GM18499 (cell line): ENCODE measurements at regions not wholly inside any gene's neighbourhood (a gene's known extent, or its start where the extent isn't known, plus 50 kb on each side); places are given as distances from the start of the nearest gene placed in this dataset.

Source experiments
- ATAC-seq: cut with Tn5 transposase; IDR thresholded peaks from one replicate; pipeline ENCODE4 v1.9.1; 2021; ENCODE audit warnings: moderate number of reproducible peaks; ENCODE audit not compliant: insufficient read depth, unreplicated experiment

DNA sequence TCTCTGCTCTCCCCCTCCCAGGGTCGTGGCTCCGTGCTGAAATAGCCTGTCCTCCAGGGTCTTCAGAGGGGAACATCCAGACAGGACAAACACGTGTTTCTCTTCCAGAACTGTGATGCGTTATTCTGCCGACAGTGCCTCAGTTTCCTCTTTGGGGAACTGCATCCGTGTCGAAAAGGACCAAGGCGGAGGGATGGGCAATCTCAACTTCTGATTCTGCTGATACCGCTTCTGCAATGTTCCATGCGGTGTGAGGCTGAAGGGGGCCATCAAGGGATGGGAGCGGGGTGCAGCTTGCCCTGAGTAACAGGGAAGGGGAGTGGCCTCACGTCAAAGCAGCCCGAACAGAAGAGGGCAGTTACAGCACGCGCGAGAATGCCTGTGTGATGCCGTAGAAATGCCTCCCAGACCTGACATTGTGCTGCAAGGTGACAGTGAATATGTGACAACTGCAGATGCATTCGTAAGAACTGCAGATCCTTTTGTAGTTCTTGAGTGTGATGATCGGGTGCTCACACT, 275.7 kb downstream of the SHQ1 start:
- ATAC-seq = no peak

DNA sequence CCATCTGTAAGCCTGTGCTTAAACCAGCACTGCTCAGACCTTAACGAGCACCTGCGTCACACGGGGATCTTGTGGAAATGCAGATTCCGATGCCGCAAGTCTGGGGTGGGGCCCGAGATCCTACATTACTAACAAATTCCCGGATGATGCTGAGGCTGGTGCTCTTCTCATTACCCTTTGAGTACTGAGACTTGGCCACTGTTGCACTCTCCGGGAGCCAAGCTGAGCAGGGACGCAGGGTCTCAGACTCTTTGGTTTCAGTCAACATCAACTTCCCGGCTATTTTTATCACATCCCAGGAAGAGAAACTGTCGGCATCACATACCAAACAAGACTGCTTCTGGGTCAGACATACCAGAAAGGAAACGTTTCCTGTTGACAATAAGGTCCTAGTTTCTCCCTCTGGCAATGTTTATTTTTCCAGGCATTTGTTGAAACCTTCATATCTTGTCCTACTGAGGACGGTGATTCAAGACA, 276.6 kb downstream of the SHQ1 start:
- ATAC-seq = no peak

DNA sequence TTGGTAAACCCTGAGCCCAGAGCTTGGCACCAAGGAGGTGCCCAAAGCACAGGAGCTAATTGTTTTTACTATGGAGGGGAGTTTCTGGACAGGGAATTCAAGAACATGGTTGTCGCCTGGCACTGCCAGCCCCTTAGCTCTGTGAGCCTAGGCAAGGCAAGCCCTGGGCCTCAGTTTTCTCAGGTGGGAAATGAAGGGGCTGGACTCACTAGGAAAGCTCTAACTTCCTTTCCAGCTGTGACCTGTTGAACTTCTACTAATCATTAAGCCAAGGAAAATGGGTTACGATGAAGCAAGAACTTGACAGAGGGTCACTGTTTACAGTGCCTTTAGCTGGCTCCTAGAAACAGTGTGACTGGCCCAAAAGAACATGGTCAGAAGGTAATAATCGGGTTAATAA, 277.2 kb downstream of the SHQ1 start:
- ATAC-seq = no peak

DNA sequence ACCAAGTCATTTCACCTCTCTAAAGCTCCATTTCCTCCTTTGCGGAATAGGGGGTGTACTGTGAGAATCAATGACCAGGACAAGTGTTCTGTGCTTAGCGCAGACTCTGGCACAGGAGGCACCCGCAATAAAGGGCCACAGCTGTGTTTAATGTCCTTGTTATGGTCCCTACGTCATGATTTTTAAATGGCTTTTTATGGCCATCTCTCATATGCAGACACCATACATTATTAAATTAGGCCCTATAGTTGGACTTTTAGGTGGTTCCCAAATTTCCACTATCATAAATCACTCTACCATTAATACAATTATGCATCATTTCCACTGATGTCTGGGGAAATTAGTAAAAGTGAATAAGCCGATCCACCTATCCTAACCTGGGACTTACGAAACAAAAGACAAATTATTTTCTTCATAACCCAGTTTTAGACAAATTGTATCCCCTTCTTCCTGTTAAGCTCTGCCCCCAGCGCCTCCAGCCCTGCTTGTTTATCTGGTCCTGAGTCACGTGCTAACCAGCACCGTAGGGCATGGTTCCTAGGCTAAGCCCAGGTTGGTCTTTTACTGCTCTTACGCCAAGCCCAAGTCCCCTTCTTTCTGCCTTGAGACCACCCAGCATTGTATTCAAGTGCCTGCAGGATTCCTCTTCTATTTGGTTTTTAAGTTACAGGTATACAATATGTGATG, 278.3 kb downstream of the SHQ1 start:
- no peak for ATAC-seq

DNA sequence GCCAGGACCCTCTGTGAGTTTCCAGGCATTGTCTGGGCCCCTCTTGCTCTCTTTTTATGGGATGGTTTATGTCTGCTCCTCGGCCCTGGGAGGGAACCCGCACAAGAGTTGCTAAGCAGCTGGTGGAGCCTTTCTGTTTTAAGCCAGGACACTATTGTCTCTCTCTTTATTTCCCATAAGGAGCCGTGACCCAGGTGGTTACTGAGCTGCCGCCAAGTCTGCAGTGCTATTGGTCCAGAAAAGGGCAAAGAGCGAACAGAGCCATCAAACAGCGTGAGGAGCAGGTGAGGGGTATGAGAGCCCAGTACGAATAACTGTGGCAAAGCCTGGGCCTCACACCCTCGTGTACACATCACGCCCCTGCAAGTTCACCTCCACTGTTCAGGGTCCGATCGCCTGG, 280.2 kb downstream of the SHQ1 start:
- no peak for ATAC-seq

DNA sequence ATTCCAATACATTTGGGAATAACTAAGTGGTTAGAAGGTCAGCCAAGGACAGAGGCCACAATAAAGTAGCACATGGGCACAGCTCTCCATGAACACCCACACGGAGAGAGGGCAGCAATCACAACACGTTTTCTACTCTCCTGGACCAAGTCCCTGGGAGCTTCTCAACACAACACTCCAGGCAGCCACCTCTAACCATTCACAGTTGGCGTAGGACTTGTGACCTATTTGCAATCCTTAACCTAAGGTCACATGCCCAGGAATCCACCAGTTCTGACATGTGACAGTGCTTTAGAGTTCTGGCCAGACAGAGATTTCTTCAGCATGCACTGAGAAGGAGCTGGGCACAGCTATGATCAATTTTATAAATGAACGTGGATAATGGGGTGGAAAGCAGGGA, 280.8 kb downstream of the SHQ1 start:
- ATAC-seq = no peak

DNA sequence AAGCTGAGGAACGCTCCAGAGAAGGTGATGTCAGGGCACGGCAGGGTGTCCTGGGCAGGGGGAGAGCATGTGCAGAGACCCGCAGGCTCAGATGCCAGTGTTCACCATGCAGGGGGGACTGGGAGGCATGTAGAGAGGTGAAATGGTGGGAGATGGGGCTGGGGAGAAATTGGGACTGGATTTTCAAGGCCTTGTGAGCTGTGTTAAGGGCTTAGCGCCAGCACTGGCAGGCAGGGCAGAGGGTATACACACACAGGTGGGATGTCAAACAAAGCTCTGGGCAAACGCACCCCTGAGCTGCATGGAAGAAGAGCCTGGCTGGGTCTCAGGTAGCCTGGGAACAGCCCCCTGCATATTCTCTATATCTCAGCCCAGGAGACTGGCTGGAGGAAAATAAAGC, 282.7 kb downstream of the SHQ1 start:
- ATAC-seq = no peak

DNA sequence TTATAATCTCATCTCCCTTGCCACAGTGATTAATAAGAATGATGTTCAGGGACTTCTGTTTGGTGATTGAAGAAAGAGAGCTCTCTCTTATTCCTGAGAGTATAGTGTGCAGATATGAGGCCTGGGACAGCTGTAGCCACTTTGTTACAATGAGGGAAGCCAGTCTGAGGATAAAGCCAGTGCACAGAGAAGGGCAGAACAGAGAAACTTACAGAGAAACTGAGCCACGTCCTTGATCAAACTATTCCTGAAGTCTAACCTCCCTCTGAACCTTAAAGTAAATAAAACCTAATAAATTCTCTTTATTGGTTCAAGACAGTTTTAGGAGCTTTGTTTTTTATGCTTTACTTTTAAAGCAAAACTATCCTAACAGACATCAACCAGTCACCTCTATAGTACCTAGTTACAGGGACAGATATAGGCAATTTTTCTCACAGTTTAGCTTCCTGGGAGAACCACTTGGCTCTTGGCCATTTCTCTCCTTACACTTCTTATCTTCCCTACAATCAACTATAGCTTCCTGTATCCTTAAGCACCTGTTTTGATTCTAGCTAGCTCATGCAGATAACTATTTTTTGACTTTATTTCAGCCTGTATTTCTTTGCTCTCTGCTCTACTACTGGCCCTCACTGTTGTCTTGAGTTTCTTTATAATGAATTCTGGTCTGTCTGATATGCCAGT, 284.4 kb downstream of the SHQ1 start:
- no peak for ATAC-seq

DNA sequence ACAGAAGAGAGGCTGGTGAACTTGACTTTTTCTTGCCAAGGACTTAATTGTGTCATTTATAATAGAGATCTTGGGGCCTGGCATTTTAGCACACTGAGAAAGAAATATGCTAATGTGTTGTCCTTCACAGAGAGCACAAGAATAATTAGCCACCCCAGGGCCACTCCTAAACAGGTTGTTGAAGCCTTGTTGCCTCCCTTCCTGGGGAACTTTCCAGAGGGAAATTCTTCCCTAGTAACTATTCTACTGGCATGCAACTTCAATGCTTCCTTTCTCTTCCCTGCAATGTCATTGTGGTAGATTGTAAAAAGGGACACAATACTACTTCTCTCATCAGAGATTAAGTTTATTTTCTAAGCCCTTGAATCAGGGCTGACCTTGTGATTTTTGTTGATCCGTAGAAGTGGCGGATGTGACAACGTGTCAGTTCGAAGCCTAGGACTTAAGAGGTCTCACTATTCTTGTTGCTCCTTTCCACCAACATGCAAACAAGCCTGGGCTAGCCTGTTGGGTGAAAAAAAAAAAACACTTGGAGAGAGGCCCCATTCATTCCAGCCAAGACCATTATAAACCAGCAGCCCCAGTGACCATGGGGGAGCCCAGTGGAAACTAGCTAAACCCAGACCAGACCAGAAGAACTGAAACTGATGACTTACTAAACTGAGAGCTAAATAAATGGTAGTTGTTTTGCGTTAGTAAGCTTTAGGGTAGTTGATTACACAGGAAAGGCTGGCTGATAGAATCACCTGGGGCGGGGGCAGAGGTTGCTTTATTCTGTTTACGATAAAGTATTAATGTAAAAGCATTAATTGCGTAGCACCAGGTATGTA, 287.2 kb downstream of the SHQ1 start:
- no peak for ATAC-seq

DNA sequence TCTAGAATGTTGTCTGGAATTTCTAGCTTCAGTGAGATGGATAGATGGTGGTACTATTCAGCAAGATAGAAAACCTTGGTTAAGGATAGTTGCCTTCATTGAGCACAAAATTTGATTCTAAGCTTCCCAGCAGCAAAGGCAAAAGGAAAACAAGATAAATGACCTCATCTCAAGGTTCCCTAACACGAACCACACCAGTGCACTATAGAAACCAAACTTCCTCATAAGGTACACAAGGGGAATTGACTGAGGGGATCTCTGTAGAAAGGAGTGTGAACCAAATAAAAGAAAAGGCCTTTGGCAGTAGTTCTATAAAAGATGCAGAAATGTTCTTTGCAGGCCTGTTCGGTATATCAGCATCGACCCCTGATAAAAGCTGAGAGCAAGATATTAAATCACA, 288.9 kb downstream of the SHQ1 start:
- no peak for ATAC-seq

DNA sequence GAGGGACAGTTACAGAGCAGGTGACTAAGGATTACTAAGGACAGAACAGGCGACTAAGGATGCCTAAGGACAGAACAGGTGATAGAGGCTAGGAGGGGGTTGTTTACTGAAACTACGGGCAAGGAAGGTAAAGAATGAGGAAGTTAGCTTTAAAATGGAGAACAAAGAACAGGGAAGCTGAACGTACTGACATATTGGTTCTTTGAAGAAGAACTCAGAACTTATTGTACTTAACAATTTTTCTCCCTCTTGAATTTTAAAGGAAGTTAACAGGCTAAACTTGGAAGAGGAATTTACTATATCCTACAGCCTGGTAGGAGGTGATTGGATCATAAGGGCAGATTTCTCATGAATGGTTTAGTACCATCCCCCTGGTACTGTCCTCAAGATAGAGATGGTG, 290.2 kb downstream of the SHQ1 start:
- no peak for ATAC-seq

DNA sequence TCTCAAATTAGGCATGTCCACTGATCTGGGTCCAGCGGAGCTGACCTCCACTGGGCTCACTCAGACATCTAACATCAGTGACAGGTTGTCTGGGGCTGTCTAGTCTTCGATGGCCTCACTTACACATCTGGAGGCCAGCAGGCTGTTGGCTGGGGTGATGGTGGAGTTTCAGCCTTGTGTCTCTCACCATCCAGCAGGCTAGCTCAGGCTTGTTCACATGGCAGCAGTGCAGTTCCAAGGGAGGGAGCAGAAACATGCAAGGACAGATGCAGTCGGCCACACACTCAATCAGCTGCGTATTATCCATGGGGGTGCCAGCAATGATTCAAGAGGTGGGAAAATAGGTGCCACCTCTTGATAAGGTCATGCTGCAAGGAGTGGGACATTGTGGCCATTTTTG, 292.5 kb downstream of the SHQ1 start:
- no peak for ATAC-seq

DNA sequence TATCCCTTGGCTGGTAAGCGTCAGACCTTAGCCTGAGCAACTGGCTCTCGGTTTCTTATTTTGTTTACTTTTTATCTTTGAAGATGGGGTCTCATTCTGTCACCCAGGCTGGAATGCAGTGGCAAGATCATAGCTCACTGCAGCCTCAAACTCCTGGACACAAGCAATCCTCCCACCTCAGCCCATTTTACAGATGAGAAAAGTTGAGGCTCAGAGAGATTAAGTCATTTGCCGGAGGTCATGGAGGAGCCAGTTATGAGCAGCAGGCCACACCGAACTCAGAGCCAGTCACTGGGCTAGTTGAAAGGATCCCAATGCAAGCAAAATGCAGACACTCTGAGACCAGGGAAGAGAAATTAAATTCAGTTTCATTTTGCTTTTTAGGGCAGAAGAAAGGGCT, 293.6 kb downstream of the SHQ1 start:
- no peak for ATAC-seq

DNA sequence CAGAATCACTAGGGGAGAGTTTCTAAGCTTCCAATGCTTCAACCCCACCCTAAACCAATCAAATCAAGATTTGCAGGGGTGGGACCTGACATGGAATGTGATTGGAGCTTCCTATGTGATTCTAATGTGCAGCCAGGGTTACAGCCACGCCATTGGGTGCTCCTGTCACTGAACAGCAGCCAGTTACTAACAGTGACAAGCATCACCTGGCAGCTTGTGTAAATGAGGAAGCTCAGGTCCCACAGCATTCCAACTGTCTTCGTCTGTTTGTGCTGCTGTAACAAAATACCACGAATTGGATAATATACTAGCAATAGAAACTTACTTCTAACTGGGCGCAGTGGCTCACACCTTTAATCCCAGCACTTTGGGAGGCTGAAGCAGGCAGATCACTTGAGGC, 294.9 kb downstream of the SHQ1 start:
- no peak for ATAC-seq

DNA sequence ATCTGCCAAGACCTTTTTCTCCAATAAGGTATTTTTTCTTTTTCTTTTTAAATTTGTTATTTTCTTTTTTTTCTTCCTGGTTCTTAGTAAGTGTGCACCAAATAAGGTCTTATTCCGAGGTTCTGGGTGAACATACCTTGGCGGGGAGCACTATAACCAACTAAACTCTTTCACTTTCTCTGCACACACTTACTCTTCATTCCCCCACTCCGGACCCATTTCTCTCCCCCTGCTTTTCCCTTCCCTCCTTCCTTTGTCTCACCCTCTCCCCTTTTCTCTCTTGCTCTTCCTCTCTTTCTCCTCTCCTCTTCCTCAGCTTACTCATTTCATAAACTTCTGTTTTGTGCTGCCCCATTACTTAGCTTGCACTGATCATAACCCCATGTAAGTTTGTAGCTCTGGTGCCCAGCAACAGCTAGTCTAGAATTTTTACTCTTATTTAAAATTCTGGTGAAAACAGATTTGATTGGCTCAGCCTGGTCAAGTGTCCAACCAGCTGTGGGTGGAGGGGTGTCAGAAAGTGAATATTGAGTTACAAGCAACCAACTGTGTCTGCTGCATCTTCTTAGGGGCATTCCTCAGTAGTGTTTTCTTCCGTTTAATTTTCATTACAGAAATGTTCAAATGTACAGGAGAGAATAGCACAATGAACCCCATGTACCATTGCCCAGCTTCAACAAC, 297.5 kb downstream of the SHQ1 start:
- no peak for ATAC-seq

DNA sequence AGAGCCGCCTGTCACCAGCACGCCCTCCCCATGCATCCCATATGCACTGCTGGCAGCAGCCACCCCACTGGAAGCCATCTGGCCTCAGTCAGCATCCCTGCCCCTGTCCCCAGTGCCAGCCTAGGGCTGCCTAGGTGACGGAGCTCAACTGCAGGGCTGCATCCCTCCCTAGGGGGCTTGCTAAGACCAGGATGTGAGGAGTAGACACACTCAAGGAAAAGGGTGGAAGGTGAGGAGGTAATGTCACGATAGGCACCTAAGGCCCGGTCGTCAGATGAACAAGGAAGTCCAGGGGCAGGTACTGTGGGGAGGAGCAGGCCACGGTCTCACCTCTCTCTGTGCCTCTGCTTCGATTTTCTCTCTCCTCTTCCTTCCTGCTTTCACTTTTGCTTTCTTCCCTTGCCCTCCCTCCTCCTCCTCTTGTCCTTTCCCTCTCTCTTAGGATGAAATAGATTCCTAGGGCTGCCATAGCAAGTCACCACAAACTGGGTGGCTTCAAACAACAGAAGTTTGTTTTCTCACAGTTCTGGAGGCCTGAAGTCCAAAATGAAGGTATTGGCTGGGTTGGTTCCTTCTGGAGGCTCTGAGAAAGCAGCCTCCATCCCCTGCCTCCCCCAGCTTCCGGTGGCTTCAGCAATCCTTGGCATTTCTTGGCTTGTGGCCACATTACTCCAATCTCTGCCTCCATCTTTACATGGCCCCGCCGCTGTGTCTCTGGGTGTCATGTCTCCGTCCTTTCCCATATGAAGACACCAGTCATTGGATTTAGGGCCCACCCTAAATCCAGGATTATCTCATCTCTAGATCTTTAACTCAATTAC, 298.3 kb downstream of the SHQ1 start:
- no peak for ATAC-seq

DNA sequence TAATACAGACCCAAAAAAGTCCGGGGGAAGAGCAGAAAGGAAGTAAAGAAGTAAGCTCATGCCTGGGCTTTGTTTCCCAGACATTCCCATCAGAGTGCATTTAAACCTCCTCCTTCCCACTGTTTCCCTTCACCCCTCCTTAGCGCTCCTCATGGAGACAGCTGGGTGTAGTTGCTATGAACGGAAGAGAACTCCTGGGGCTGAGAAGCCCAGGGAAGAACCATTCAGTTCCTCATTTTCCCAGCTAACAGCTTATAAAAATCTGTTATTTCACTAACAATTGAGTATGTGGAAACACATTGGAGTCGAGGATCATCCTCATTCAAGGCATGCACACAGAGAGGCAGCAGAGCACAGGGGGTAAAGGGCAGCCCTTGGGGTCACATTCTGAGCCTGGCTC, 299.3 kb downstream of the SHQ1 start:
- no peak for ATAC-seq

DNA sequence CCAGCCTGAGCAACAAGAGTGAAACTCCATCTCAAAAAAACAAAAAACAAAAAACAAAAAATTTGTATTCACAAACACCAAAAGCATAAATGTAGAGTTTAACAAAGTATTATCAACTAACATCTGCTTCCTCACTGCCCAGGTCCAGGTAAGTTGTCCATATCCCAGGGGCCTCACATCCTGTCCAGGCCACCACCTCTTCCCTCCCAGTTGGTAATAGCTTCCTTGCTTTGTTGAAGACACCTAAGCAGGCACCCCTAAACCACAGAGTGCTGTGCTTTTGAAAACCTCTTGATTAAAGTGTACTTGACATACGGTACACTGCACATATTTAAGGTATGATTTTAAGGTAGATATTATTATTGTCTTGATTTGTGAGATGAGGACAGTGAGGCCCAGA, 299.8 kb downstream of the SHQ1 start:
- no peak for ATAC-seq

DNA sequence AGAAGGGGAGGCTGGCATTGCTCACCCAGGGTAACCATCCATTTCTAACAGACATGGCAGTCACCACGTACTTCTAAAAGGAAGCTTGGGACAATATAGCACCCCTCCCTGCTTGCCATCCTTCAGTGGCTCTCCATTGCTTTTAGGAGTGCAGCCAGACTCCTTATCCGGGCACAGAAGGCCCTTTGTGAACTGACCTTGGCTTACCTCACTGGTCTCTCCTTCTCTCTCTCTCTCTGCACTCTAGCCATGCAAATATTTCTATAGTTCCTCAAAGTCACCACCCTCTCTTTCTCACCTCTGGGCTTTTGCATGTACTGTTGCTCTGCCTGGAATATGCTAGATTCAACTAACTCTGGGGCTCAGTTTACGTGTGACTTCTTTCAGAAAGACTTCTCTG, 301.1 kb downstream of the SHQ1 start:
- no peak for ATAC-seq

DNA sequence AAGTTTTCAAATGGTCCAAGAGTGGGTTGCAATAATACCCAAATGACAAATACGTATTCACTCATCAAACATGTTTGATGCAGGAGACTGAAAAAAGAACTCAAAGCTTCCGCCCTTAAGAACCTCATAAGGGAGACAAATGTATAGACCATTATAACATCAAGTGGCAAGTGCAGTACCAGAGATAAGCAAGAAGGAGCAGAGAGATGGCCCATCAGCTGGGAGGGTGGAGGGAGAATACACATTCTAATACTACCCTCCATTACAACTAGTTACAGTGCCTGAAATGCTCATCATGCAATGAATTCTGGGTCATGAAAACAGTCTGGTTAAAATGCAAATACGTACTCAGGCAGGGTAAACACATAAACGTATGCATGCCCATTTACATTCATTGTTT, 304.0 kb downstream of the SHQ1 start:
- ATAC-seq = no peak
